ENCODE measurements at regions not wholly inside any gene's neighbourhood (a gene's known extent, or its start where the extent isn't known, plus 50 kb on each side); places are given as distances from the start of the nearest gene placed in this dataset.

DNA sequence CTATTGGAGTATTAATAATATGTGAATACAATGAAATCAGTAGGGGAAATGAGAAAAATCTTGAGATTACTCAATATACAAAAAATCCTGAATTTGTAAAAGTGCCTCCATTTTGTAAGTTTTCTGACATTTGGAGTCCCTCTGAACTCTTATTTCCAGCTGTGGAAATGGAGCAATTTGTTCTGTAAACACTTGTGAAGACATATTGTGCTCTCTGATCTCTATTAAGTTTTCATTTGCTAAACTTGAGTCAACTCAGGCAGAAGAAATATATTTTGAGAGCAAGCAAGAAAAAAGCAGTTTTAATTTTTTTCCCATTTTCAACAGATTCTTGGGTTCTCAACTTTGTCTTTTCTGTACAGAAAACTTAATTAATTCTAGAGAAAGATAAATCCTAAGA lies 51.4 kb upstream of the PCDH18 start:
- TF ChIP-seq, protein P1, sequence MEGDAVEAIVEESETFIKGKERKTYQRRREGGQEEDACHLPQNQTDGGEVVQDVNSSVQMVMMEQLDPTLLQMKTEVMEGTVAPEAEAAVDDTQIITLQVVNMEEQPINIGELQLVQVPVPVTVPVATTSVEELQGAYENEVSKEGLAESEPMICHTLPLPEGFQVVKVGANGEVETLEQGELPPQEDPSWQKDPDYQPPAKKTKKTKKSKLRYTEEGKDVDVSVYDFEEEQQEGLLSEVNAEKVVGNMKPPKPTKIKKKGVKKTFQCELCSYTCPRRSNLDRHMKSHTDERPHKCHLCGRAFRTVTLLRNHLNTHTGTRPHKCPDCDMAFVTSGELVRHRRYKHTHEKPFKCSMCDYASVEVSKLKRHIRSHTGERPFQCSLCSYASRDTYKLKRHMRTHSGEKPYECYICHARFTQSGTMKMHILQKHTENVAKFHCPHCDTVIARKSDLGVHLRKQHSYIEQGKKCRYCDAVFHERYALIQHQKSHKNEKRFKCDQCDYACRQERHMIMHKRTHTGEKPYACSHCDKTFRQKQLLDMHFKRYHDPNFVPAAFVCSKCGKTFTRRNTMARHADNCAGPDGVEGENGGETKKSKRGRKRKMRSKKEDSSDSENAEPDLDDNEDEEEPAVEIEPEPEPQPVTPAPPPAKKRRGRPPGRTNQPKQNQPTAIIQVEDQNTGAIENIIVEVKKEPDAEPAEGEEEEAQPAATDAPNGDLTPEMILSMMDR (IDR thresholded peaks at IDR 0.05; ENCODE audit: low read depth, low read length): no peak
- DNase-seq (ENCODE audit: extremely low read depth, low read depth): no peak
